GM23338 (cell line): ENCODE measurements at regions not wholly inside any gene's neighbourhood (a gene's known extent, or its start where the extent isn't known, plus 50 kb on each side); places are given as distances from the start of the nearest gene placed in this dataset.

Experiments used
- ATAC-seq: fragments of 200-7000 bp; cut with Tn5 transposase; 3 replicates; pipeline ENCODE4 v1.9.1; 2020
- DNase-seq: peaks from one replicate; pipeline ENCODE4 v3.0.0-alpha.2; 2015; ENCODE audit warnings: low spot score
- H2AFZ ChIP-seq: fragments of 200-600 bp; sonication (generic); 2 replicates; pipeline ENCODE4 v1.8.0; 2016; ENCODE audit warnings: antibody characterized with exemption, mild to moderate bottlenecking, moderate library complexity
- H3F3A ChIP-seq: fragments of 200-600 bp; sonication (generic); replicated peaks from 2 replicates; pipeline ENCODE4 v1.8.0; 2017; ENCODE audit warnings: antibody characterized with exemption, mixed run types, low read depth
- H3K27ac ChIP-seq: fragments of 200-600 bp; sonication (generic); 2 replicates; pipeline ENCODE4 v1.6.1; 2016; ENCODE audit warnings: low read depth
- H3K27me3 ChIP-seq: fragments of 200-600 bp; sonication (generic); 2 replicates; pipeline ENCODE4 v1.8.0; 2016; ENCODE audit warnings: mild to moderate bottlenecking, mixed run types, moderate library complexity; ENCODE audit not compliant: insufficient read depth
- H3K36me3 ChIP-seq: fragments of 200-600 bp; sonication (generic); 2 replicates; pipeline ENCODE4 v1.8.0; 2016; ENCODE audit warnings: mild to moderate bottlenecking; ENCODE audit not compliant: insufficient read depth
- H3K4me1 ChIP-seq: fragments of 200-600 bp; sonication (generic); 2 replicates; pipeline ENCODE4 v1.8.0; 2016; ENCODE audit warnings: mild to moderate bottlenecking, moderate library complexity; ENCODE audit not compliant: insufficient read depth
- H3K4me2 ChIP-seq: fragments of 200-600 bp; sonication (generic); 2 replicates; pipeline ENCODE4 v1.7.1; 2017; ENCODE audit warnings: mixed run types
- H3K4me3 ChIP-seq: fragments of 200-600 bp; sonication (generic); 2 replicates; pipeline ENCODE4 v1.6.1; 2016; ENCODE audit warnings: mixed run types
- H3K79me2 ChIP-seq: fragments of 200-600 bp; sonication (generic); replicated peaks from 2 replicates; pipeline ENCODE4 v1.8.0; 2017; ENCODE audit warnings: mild to moderate bottlenecking; ENCODE audit not compliant: insufficient read depth
- H3K9me2 ChIP-seq: fragments of 200-600 bp; sonication (generic); 2 replicates; pipeline ENCODE4 v1.8.0; 2017; ENCODE audit not compliant: insufficient read depth
- H4K20me1 ChIP-seq: fragments of 200-600 bp; sonication (generic); replicated peaks from 2 replicates; pipeline ENCODE4 v1.8.0; 2017; ENCODE audit warnings: mild to moderate bottlenecking; ENCODE audit not compliant: insufficient read depth
- H3K27ac Mint-ChIP-seq: 2 replicates; pipeline ENCODE4 v1.8.0; 2020; ENCODE audit warnings: inconsistent platforms, mild to moderate bottlenecking, moderate library complexity, mixed read lengths
- H3K27me3 Mint-ChIP-seq: 3 replicates; pipeline ENCODE4 v1.8.0; 2022; ENCODE audit warnings: low read depth, mild to moderate bottlenecking, moderate library complexity, mixed read lengths, inconsistent platforms; ENCODE audit not compliant: insufficient read depth, poor library complexity
- H3K36me3 Mint-ChIP-seq: 3 replicates; pipeline ENCODE4 v1.8.0; 2021; ENCODE audit warnings: low read depth, mild to moderate bottlenecking, inconsistent platforms, moderate library complexity, mixed read lengths
- H3K4me1 Mint-ChIP-seq: 3 replicates; pipeline ENCODE4 v1.8.0; 2020; ENCODE audit warnings: mild to moderate bottlenecking, inconsistent platforms, mixed read lengths
- H3K4me3 Mint-ChIP-seq: 3 replicates; pipeline ENCODE4 v1.8.0; 2021; ENCODE audit warnings: moderate library complexity, mild to moderate bottlenecking, inconsistent platforms, mixed read lengths
- H3K9me3 Mint-ChIP-seq: 3 replicates; pipeline ENCODE4 v1.8.0; 2020; ENCODE audit warnings: moderate library complexity, mild to moderate bottlenecking, inconsistent platforms, mixed read lengths
- CREB1 ChIP-seq: fragments of 250-450 bp; sonication (Bioruptor Pico); IDR thresholded peaks from 2 replicates; pipeline ENCODE4 v1.5.0; 2020; ENCODE audit warnings: low read depth, mild to moderate bottlenecking, moderate library complexity
- ZNF114 ChIP-seq: fragments of 250-450 bp; sonication (Bioruptor Pico); IDR thresholded peaks from 2 replicates; pipeline ENCODE4 v1.5.0; 2020; ENCODE audit warnings: mild to moderate bottlenecking, moderate library complexity
- ZNF331 ChIP-seq: fragments of 250-450 bp; sonication (Bioruptor Pico); IDR thresholded peaks from 2 replicates; pipeline ENCODE4 v1.5.0; 2020; ENCODE audit warnings: low read depth, mild to moderate bottlenecking, moderate library complexity
- TF ChIP-seq, protein P1 (sequence below): IDR thresholded peaks from one replicate; pipeline ENCODE4 v1.6.1; 2018; ENCODE audit warnings: antibody characterized with exemption; ENCODE audit not compliant: unreplicated experiment
- TF ChIP-seq, protein P2 (sequence below): fragments of 250-450 bp; sonication (Bioruptor Pico); IDR thresholded peaks from 2 replicates; pipeline ENCODE4 v1.5.0; 2020; ENCODE audit warnings: mild to moderate bottlenecking, moderate library complexity
- TF ChIP-seq, protein P3 (sequence below): IDR thresholded peaks from 2 replicates; pipeline ENCODE4 v1.6.1; 2016; ENCODE audit warnings: antibody characterized with exemption

DNA sequence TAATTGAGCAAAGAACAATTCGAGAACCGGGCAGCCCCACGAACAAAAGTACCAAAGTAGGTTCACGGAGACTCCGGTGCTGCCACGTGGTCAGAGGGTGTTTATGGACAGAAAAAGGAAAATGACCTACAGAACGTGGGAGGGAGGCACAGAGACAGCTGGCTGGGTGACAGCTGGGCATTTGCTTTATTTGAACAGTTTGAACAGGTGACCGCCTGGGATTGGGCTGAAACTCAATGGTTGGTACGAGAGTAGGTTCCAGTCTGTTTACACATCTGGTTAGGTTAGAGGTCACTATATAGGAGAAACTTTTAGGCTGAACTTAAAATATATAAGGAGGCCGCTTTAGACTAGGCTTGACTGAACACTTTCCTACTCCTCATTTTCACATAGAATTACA is 50.6 kb upstream of the CELF2 start:
- Histone ChIP-seq H3F3A (no peaks in the 10 kb centered on the region), H3K4me2 (no peak overlapping the region), H3K4me1 (no peaks in the 10 kb centered on the region), H3K79me2 (no peaks in the 10 kb centered on the region), H3K36me3 (no peaks in the 10 kb centered on the region), H3K27ac (no peak overlapping the region), H2AFZ (0 out of 2 replicates have a peak overlapping the region, but pooled peaks have one; percentile 18), H3K9me2 (no peaks in the 10 kb centered on the region), H3K4me3 (no peak overlapping the region), H3K27me3 (no peaks in the 10 kb centered on the region), H4K20me1 (no peaks in the 10 kb centered on the region)
- Mint-ChIP-seq H3K4me1 (no peaks in the 10 kb centered on the region), H3K9me3 (no peaks in the 10 kb centered on the region), H3K36me3 (no peaks in the 10 kb centered on the region), H3K4me3 (no peak overlapping the region), H3K27ac (no peak overlapping the region), H3K27me3 (peaks cover 2% of the 10 kb centered on the region)
- DNase-seq (no peak), ATAC-seq (no peak)
- TF ChIP-seq, protein P1, sequence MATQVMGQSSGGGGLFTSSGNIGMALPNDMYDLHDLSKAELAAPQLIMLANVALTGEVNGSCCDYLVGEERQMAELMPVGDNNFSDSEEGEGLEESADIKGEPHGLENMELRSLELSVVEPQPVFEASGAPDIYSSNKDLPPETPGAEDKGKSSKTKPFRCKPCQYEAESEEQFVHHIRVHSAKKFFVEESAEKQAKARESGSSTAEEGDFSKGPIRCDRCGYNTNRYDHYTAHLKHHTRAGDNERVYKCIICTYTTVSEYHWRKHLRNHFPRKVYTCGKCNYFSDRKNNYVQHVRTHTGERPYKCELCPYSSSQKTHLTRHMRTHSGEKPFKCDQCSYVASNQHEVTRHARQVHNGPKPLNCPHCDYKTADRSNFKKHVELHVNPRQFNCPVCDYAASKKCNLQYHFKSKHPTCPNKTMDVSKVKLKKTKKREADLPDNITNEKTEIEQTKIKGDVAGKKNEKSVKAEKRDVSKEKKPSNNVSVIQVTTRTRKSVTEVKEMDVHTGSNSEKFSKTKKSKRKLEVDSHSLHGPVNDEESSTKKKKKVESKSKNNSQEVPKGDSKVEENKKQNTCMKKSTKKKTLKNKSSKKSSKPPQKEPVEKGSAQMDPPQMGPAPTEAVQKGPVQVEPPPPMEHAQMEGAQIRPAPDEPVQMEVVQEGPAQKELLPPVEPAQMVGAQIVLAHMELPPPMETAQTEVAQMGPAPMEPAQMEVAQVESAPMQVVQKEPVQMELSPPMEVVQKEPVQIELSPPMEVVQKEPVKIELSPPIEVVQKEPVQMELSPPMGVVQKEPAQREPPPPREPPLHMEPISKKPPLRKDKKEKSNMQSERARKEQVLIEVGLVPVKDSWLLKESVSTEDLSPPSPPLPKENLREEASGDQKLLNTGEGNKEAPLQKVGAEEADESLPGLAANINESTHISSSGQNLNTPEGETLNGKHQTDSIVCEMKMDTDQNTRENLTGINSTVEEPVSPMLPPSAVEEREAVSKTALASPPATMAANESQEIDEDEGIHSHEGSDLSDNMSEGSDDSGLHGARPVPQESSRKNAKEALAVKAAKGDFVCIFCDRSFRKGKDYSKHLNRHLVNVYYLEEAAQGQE, result no peak

DNA sequence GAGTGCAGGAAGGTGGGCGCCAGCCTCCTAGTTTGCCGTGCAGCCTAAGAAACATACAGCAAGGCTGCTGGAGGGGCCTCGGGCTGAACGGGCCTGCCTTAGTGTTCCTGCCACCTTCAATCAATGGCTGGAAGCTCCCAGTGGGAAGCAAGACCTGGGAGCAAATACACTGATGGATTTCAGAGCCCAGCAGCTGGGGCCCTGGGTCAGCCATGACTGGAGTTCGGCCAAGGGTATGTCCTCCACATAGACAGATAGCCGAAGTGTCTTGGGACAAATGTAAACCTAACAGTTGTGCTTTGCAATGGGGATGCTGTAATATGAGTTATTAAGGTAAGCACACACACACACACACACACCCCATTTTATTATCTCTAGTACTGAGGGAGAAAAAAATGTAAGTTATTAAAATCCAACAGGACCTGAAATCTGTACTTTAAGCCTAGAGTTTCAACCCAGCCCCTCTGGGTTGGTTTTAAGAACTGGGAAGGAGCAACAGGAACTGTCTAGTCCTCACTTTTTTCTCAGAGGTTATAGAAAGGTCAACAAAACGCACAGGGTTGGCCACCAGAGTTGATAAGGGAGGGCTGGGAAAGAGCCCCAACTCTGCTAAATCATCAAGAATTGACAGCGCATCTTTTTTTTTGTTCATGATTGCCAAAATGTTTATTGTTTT is 50.0 kb upstream of the CELF2 start:
- no peak overlapping the region for H3K4me3 Mint-ChIP-seq
- H3K4me1 ChIP-seq, result no peaks in the 10 kb centered on the region
- ATAC-seq, result no peak
- TF ChIP-seq, protein P2, sequence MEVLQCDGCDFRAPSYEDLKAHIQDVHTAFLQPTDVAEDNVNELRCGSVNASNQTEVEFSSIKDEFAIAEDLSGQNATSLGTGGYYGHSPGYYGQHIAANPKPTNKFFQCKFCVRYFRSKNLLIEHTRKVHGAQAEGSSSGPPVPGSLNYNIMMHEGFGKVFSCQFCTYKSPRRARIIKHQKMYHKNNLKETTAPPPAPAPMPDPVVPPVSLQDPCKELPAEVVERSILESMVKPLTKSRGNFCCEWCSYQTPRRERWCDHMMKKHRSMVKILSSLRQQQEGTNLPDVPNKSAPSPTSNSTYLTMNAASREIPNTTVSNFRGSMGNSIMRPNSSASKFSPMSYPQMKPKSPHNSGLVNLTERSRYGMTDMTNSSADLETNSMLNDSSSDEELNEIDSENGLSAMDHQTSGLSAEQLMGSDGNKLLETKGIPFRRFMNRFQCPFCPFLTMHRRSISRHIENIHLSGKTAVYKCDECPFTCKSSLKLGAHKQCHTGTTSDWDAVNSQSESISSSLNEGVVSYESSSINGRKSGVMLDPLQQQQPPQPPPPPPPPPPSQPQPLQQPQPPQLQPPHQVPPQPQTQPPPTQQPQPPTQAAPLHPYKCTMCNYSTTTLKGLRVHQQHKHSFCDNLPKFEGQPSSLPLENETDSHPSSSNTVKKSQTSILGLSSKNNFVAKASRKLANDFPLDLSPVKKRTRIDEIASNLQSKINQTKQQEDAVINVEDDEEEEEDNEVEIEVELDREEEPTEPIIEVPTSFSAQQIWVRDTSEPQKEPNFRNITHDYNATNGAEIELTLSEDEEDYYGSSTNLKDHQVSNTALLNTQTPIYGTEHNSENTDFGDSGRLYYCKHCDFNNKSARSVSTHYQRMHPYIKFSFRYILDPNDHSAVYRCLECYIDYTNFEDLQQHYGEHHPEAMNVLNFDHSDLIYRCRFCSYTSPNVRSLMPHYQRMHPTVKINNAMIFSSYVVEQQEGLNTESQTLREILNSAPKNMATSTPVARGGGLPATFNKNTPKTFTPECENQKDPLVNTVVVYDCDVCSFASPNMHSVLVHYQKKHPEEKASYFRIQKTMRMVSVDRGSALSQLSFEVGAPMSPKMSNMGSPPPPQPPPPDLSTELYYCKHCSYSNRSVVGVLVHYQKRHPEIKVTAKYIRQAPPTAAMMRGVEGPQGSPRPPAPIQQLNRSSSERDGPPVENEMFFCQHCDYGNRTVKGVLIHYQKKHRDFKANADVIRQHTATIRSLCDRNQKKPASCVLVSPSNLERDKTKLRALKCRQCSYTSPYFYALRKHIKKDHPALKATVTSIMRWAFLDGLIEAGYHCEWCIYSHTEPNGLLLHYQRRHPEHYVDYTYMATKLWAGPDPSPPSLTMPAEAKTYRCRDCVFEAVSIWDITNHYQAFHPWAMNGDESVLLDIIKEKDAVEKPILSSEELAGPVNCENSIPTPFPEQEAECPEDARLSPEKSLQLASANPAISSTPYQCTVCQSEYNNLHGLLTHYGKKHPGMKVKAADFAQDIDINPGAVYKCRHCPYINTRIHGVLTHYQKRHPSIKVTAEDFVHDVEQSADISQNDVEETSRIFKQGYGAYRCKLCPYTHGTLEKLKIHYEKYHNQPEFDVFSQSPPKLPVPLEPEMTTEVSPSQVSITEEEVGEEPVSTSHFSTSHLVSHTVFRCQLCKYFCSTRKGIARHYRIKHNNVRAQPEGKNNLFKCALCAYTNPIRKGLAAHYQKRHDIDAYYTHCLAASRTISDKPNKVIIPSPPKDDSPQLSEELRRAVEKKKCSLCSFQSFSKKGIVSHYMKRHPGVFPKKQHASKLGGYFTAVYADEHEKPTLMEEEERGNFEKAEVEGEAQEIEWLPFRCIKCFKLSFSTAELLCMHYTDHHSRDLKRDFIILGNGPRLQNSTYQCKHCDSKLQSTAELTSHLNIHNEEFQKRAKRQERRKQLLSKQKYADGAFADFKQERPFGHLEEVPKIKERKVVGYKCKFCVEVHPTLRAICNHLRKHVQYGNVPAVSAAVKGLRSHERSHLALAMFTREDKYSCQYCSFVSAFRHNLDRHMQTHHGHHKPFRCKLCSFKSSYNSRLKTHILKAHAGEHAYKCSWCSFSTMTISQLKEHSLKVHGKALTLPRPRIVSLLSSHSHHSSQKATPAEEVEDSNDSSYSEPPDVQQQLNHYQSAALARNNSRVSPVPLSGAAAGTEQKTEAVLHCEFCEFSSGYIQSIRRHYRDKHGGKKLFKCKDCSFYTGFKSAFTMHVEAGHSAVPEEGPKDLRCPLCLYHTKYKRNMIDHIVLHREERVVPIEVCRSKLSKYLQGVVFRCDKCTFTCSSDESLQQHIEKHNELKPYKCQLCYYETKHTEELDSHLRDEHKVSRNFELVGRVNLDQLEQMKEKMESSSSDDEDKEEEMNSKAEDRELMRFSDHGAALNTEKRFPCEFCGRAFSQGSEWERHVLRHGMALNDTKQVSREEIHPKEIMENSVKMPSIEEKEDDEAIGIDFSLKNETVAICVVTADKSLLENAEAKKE (CRISPR knock-in tag), result no peak
- TF ChIP-seq ZNF114 (no peak), CREB1 (CRISPR knock-in tag) (no peak), ZNF331 (CRISPR knock-in tag) (no peak)
- TF ChIP-seq, protein P3, sequence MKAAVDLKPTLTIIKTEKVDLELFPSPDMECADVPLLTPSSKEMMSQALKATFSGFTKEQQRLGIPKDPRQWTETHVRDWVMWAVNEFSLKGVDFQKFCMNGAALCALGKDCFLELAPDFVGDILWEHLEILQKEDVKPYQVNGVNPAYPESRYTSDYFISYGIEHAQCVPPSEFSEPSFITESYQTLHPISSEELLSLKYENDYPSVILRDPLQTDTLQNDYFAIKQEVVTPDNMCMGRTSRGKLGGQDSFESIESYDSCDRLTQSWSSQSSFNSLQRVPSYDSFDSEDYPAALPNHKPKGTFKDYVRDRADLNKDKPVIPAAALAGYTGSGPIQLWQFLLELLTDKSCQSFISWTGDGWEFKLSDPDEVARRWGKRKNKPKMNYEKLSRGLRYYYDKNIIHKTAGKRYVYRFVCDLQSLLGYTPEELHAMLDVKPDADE, result no peak
- TF ChIP-seq, protein P1, result no peak

More for the DNA sequence above, 50.0 kb upstream of the CELF2 start:
- Mint-ChIP-seq H3K36me3 (no peaks in the 10 kb centered on the region), H3K9me3 (no peaks in the 10 kb centered on the region), H3K4me1 (no peaks in the 10 kb centered on the region), H3K27ac (no peak overlapping the region), H3K27me3 (peaks cover 2% of the 10 kb centered on the region)
- Histone ChIP-seq H3K27me3 (no peaks in the 10 kb centered on the region), H3K4me2 (no peak overlapping the region), H3K4me3 (no peak overlapping the region), H3F3A (no peaks in the 10 kb centered on the region), H3K9me2 (no peaks in the 10 kb centered on the region), H2AFZ (0 out of 2 replicates have a peak overlapping the region, but pooled peaks have one; percentile 18), H3K27ac (no peak overlapping the region), H4K20me1 (no peaks in the 10 kb centered on the region), H3K79me2 (no peaks in the 10 kb centered on the region), H3K36me3 (no peaks in the 10 kb centered on the region)
- no peak for DNase-seq
